ENCODE measurements at regions not wholly inside any gene's neighbourhood (a gene's known extent, or its start where the extent isn't known, plus 50 kb on each side); places are given as distances from the start of the nearest gene placed in this dataset.
"Not testable (repeated sequence)": the region's sequence is repeated elsewhere in the genome, so short reads cannot be mapped to it uniquely, and the experiment has no call there.

DNA sequence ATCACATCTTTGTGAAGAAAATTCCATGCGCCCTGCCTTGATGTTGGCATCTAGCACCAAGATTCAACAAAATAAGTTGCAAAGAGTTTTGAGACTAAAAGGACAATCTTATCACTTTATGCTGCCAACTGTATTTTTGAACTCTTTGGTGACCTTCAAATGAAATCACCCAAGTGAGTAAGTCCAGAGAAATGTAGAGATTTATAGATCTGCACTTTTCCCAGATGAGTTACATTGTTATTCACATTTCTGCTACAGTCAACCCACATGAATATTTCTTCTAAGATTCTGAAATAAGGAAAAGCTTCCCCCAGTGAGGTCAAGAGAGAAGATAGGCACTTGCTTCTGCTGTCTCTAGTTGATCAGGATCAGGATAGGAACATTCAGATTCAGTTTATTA lies 1034.2 kb downstream of the PRIM2 start:
- DNase-seq (ENCODE audit: low read depth, low spot score) = not testable (repeated sequence)

DNA sequence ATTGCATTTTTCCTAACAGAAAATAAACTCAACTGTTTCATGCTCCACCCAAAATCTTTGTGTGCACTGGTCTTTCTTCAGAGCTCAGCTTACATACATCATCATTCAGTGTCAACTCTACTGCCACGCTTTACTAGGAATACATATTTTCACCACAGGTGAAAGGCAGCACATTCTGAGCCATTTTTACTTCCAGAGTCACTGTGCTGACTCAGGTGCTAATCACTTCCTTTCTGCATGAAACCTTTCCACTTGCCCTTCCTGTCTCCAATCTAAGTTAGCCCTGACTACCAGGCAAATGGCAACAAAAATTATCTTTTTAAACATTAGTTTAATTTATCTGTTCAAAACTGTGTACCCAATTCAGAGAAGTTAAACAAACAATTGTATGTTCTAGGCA lies 1041.0 kb downstream of the PRIM2 start:
- DNase-seq (ENCODE audit: low read depth, low spot score) = not testable (repeated sequence)

DNA sequence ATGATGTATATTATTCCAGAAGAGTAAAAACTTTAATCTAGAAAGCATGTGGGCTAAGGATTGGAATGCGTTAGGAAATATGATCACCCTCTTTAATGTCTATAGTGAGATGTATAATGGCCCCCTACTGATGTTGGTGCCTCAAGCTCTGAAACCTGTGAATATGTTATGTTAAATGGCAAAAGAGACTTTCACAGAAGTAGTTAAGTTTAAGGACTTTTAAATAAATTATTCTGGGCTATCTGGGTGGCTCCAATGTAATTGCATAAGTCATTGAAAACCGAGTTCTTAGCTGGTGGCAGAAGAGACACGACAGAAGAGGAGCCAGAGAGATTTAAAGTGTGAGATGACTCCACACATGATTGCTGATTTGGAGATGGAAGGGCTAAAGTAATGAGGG lies 1048.4 kb downstream of the PRIM2 start:
- DNase-seq (ENCODE audit: low read depth, low spot score) = not testable (repeated sequence)

DNA sequence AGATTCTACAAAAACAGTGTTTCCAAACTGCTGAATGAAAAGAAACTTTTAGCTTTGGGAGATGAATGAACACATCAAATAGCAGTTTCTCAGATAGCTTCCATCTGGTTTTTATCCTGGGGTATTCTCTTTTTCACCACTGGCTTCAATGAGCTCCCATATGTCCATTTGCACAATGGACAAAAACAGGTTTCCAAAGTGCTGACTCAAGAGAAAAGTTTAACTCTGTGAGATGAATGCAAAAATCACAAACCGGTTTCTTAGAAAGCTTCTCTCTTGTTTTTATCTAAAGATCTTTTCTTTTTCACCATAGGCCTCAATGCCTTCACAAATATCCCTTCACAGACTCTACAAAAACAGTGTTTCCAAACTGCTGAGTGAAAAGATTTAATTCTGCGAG lies 1089.2 kb downstream of the PRIM2 start:
- not testable (repeated sequence) for DNase-seq (ENCODE audit: low read depth, low spot score)

DNA sequence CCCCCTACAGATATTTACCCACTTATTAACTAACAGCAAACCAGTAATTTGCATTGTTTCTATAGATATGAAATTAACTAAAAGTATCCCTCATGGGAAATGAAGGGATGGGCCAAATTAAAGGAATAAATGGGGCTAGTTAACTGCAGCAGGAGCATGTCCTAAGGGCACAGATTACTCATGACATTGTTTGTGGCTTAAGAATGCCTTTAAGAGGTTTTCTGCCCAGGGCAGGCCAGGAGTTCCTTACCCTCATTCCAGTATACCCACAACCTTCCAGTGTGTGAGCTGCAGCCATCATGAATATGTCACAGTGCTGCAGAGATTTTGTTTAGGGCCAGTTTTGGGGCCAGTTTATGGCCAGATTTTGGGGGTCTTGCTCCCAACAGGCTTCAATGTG lies 1101.9 kb downstream of the PRIM2 start:
- no peak for DNase-seq (ENCODE audit: low read depth, low spot score)
